ENCODE measurements at regions not wholly inside any gene's neighbourhood (a gene's known extent, or its start where the extent isn't known, plus 50 kb on each side); places are given as distances from the start of the nearest gene placed in this dataset.

- no peak overlapping the region for H3K9ac ChIP-seq (ENCODE audit: insufficient read length, low read depth)
- no peaks in the 10 kb centered on the region for H3K27me3 ChIP-seq (ENCODE audit: insufficient read depth, insufficient read length)
- TF ChIP-seq ZNF274 (IDR thresholded peaks at IDR 0.05; ENCODE audit: low read depth, low read length) (no peak), YY1 (IDR thresholded peaks at IDR 0.05; ENCODE audit: insufficient read depth, insufficient read length) (no peak), SUZ12 (IDR thresholded peaks at IDR 0.05; ENCODE audit: extremely low read depth, insufficient read depth, insufficient read length) (no peak)
- H3K9me3 ChIP-seq (ENCODE audit: insufficient read depth, low read length), result no peaks in the 10 kb centered on the region
- DNase-seq (ENCODE audit: low read depth, low spot score), result no peak
- H3K4me3 ChIP-seq (ENCODE audit: insufficient read length, low read depth), result no peak overlapping the region
- H3K36me3 ChIP-seq (ENCODE audit: insufficient read depth, insufficient read length, low read length), result no peaks in the 10 kb centered on the region
- H3K4me1 ChIP-seq (ENCODE audit: insufficient read depth, insufficient read length), result no peaks in the 10 kb centered on the region
These were observed 597.2 kb upstream of the KLHL29 start for GRCh38 chr2:22787745-22788144.

GRCh38 chr2:22788749-22789327 lies 596.1 kb upstream of the KLHL29 start:
- Histone ChIP-seq H3K4me1 (ENCODE audit: insufficient read depth, insufficient read length) (no peaks in the 10 kb centered on the region), H3K36me3 (ENCODE audit: insufficient read depth, insufficient read length, low read length) (no peaks in the 10 kb centered on the region), H3K9me3 (ENCODE audit: insufficient read depth, low read length) (no peaks in the 10 kb centered on the region), H3K27me3 (ENCODE audit: insufficient read depth, insufficient read length) (no peaks in the 10 kb centered on the region), H3K4me3 (ENCODE audit: insufficient read length, low read depth) (no peak overlapping the region), H3K9ac (ENCODE audit: insufficient read length, low read depth) (no peak overlapping the region)
- no peak for TF ChIP-seq ZNF274 (IDR thresholded peaks at IDR 0.05; ENCODE audit: low read depth, low read length)
- no peak for TF ChIP-seq YY1 (IDR thresholded peaks at IDR 0.05; ENCODE audit: insufficient read depth, insufficient read length)
- DNase-seq (ENCODE audit: low read depth, low spot score), result no peak

- no peak overlapping the region for H3K9ac ChIP-seq (ENCODE audit: insufficient read length, low read depth)
- H3K9me3 ChIP-seq (ENCODE audit: insufficient read depth, low read length), result no peaks in the 10 kb centered on the region
- no peak for DNase-seq (ENCODE audit: low read depth, low spot score)
- H3K4me3 ChIP-seq (ENCODE audit: insufficient read length, low read depth), result no peak overlapping the region
- H3K4me1 ChIP-seq (ENCODE audit: insufficient read depth, insufficient read length), result no peaks in the 10 kb centered on the region
- TF ChIP-seq YY1 (IDR thresholded peaks at IDR 0.05; ENCODE audit: insufficient read depth, insufficient read length) (no peak), ZNF274 (IDR thresholded peaks at IDR 0.05; ENCODE audit: low read depth, low read length) (no peak), SUZ12 (IDR thresholded peaks at IDR 0.05; ENCODE audit: extremely low read depth, insufficient read depth, insufficient read length) (no peak)
- H3K27me3 ChIP-seq (ENCODE audit: insufficient read depth, insufficient read length), result no peaks in the 10 kb centered on the region
- no peaks in the 10 kb centered on the region for H3K36me3 ChIP-seq (ENCODE audit: insufficient read depth, insufficient read length, low read length)
These were observed 589.6 kb upstream of the KLHL29 start for GRCh38 chr2:22795287-22795866.

- Histone ChIP-seq H3K4me1 (ENCODE audit: insufficient read depth, insufficient read length) (no peaks in the 10 kb centered on the region), H3K9ac (ENCODE audit: insufficient read length, low read depth) (no peak overlapping the region), H3K4me3 (ENCODE audit: insufficient read length, low read depth) (no peak overlapping the region), H3K9me3 (ENCODE audit: insufficient read depth, low read length) (no peaks in the 10 kb centered on the region), H3K36me3 (ENCODE audit: insufficient read depth, insufficient read length, low read length) (no peaks in the 10 kb centered on the region), H3K27me3 (ENCODE audit: insufficient read depth, insufficient read length) (no peaks in the 10 kb centered on the region)
- no peak for TF ChIP-seq ZNF274 (IDR thresholded peaks at IDR 0.05; ENCODE audit: low read depth, low read length)
- TF ChIP-seq YY1 (IDR thresholded peaks at IDR 0.05; ENCODE audit: insufficient read depth, insufficient read length), result no peak
- DNase-seq (ENCODE audit: low read depth, low spot score), result no peak
These were observed 586.6 kb upstream of the KLHL29 start for GRCh38 chr2:22798386-22798785.

GRCh38 chr2:22800412-22800811 lies 584.6 kb upstream of the KLHL29 start:
- Histone ChIP-seq H3K27me3 (ENCODE audit: insufficient read depth, insufficient read length) (no peaks in the 10 kb centered on the region), H3K9me3 (ENCODE audit: insufficient read depth, low read length) (peaks cover 7% of the 10 kb centered on the region; the same call in 1 of the 2 replicates), H3K4me3 (ENCODE audit: insufficient read length, low read depth) (no peak overlapping the region), H3K36me3 (ENCODE audit: insufficient read depth, insufficient read length, low read length) (no peaks in the 10 kb centered on the region), H3K4me1 (ENCODE audit: insufficient read depth, insufficient read length) (no peaks in the 10 kb centered on the region), H3K9ac (ENCODE audit: insufficient read length, low read depth) (no peak overlapping the region)
- no peak for DNase-seq (ENCODE audit: low read depth, low spot score)
- no peak for TF ChIP-seq YY1 (IDR thresholded peaks at IDR 0.05; ENCODE audit: insufficient read depth, insufficient read length)
- TF ChIP-seq ZNF274 (IDR thresholded peaks at IDR 0.05; ENCODE audit: low read depth, low read length), result no peak
- TF ChIP-seq SUZ12 (IDR thresholded peaks at IDR 0.05; ENCODE audit: extremely low read depth, insufficient read depth, insufficient read length), result no peak

GRCh38 chr2:22801071-22801470 lies 583.9 kb upstream of the KLHL29 start:
- no peak for TF ChIP-seq SUZ12 (IDR thresholded peaks at IDR 0.05; ENCODE audit: extremely low read depth, insufficient read depth, insufficient read length)
- TF ChIP-seq YY1 (IDR thresholded peaks at IDR 0.05; ENCODE audit: insufficient read depth, insufficient read length), result no peak
- no peak for TF ChIP-seq ZNF274 (IDR thresholded peaks at IDR 0.05; ENCODE audit: low read depth, low read length)
- Histone ChIP-seq H3K36me3 (ENCODE audit: insufficient read depth, insufficient read length, low read length) (no peaks in the 10 kb centered on the region), H3K9me3 (ENCODE audit: insufficient read depth, low read length) (peaks cover 14% of the 10 kb centered on the region; the same call in 1 of the 2 replicates), H3K4me3 (ENCODE audit: insufficient read length, low read depth) (no peak overlapping the region), H3K4me1 (ENCODE audit: insufficient read depth, insufficient read length) (no peaks in the 10 kb centered on the region), H3K9ac (ENCODE audit: insufficient read length, low read depth) (no peak overlapping the region), H3K27me3 (ENCODE audit: insufficient read depth, insufficient read length) (no peaks in the 10 kb centered on the region)
- DNase-seq (ENCODE audit: low read depth, low spot score), result no peak

GRCh38 chr2:22801970-22802369 lies 583.0 kb upstream of the KLHL29 start:
- Histone ChIP-seq H3K4me3 (ENCODE audit: insufficient read length, low read depth) (no peak overlapping the region), H3K4me1 (ENCODE audit: insufficient read depth, insufficient read length) (no peaks in the 10 kb centered on the region), H3K36me3 (ENCODE audit: insufficient read depth, insufficient read length, low read length) (no peaks in the 10 kb centered on the region), H3K27me3 (ENCODE audit: insufficient read depth, insufficient read length) (no peaks in the 10 kb centered on the region), H3K9me3 (ENCODE audit: insufficient read depth, low read length) (peaks cover 22% of the 10 kb centered on the region; the same call in 1 of the 2 replicates), H3K9ac (ENCODE audit: insufficient read length, low read depth) (no peak overlapping the region)
- TF ChIP-seq YY1 (IDR thresholded peaks at IDR 0.05; ENCODE audit: insufficient read depth, insufficient read length), result no peak
- no peak for TF ChIP-seq SUZ12 (IDR thresholded peaks at IDR 0.05; ENCODE audit: extremely low read depth, insufficient read depth, insufficient read length)
- no peak for TF ChIP-seq ZNF274 (IDR thresholded peaks at IDR 0.05; ENCODE audit: low read depth, low read length)
- no peak for DNase-seq (ENCODE audit: low read depth, low spot score)
